Transverse colon (tissue), 4 donors: ENCODE measurements at regions not wholly inside any gene's neighbourhood (a gene's known extent, or its start where the extent isn't known, plus 50 kb on each side); places are given as distances from the start of the nearest gene placed in this dataset.

Experiments used
- CTCF ChIP-seq, 5 experiments: fragments of 200-600 bp in 3 of 5; fragments of 450-650 bp in 2 of 5; sonication (generic) in 3 of 5; IDR thresholded peaks; 1 replicate in 2 of 5; 2 replicates in 3 of 5; pipeline ENCODE4 v1.5.1; 2016 to 2017; ENCODE audit warnings: antibody characterized with exemption in 5 of 5, inconsistent platforms in 3 of 5, mild to moderate bottlenecking in 2 of 5, moderate library complexity in 1 of 5
- POLR2A ChIP-seq: fragments of 450-650 bp; IDR thresholded peaks from one replicate; pipeline ENCODE4 v1.6.1; 2016; ENCODE audit warnings: antibody characterized with exemption, mild to moderate bottlenecking, moderate library complexity
- POLR2AphosphoS5 ChIP-seq, 3 donors: sonication (generic); formaldehyde crosslinking; IDR thresholded peaks; one replicate each; pipeline ENCODE4 v1.6.1; 2016; ENCODE audit warnings: antibody characterized with exemption in 3 of 3

- TF ChIP-seq POLR2A: no peak
- no peak for TF ChIP-seq CTCF (IDR thresholded peaks at IDR 0.05)
- TF ChIP-seq POLR2AphosphoS5 (IDR thresholded peaks at IDR 0.05): no peak
These were observed 220.1 kb upstream of the PDE3A start for GRCh38 chr12:20148241-20148640.
